Ovary (tissue), 7 donors: ENCODE measurements at regions not wholly inside any gene's neighbourhood (a gene's known extent, or its start where the extent isn't known, plus 50 kb on each side); places are given as distances from the start of the nearest gene placed in this dataset.

Experiments
- DNase-seq, 5 donors: peaks; one replicate each; pipeline ENCODE4 v3.0.0-alpha.2; 2019 to 2020
- H3K27ac ChIP-seq, 2 donors: fragments of 200-600 bp; one replicate each; pipeline versions ENCODE4 v1.5.1 to v1.8.0; 2019 to 2022
- H3K27me3 ChIP-seq: fragments of 200-600 bp; one replicate; pipeline ENCODE4 v1.8.0; 2022
- H3K36me3 ChIP-seq: fragments of 200-600 bp; sonication (generic); one replicate; pipeline ENCODE4 v1.5.1; 2019
- H3K4me1 ChIP-seq: one replicate; pipeline ENCODE4 v1.8.1; 2013; ENCODE audit warnings: mild to moderate bottlenecking, moderate library complexity; ENCODE audit not compliant: insufficient read depth
- H3K4me3 ChIP-seq: fragments of 200-600 bp; sonication (generic); one replicate; pipeline ENCODE4 v1.5.1; 2017
- H3K9me3 ChIP-seq, 2 donors: fragments of 200-600 bp in 1 of 2; sonication (generic) in 1 of 2; one replicate each; pipeline versions ENCODE4 v1.5.1 to v1.8.1; 2013 to 2019; ENCODE audit warnings: mild to moderate bottlenecking in 1 of 2, moderate library complexity in 1 of 2
- EP300 ChIP-seq: sonication (generic); formaldehyde crosslinking; IDR thresholded peaks from one replicate; pipeline ENCODE4 v1.6.1; 2017; ENCODE audit warnings: antibody characterized with exemption
- POLR2A ChIP-seq: fragments of 450-650 bp; IDR thresholded peaks from one replicate; pipeline ENCODE4 v1.6.1; 2017; ENCODE audit warnings: antibody characterized with exemption, mild to moderate bottlenecking, moderate library complexity
- WGBS, 3 donors: extraction: QIAGEN DNeasy Blood & Tissue Kit in 1 of 3; methylation state at CpG; one replicate each; pipeline versions ENCODE4 v1.1.5 to v1.1.7; 2013 to 2017; 5-methylcytosine and 5-hydroxymethylcytosine counted together
- intact Hi-C, 4 donors: fragments of 100-400 bp; cut with DNase I; formaldehyde crosslinking; loops; one replicate each; pipeline versions ENCODE4 v1.11.0 to v1.15.1; 2022 to 2023
- TF ChIP-seq, protein P1 (sequence below), 3 donors: fragments of 450-650 bp in 2 of 3; fragments of 200-600 bp in 1 of 3; IDR thresholded peaks; one replicate each; pipeline versions ENCODE4 v1.5.1 to v1.8.0; 2016 to 2022; ENCODE audit warnings: antibody characterized with exemption in 3 of 3, mild to moderate bottlenecking in 1 of 3
- donor health status: DM: no; HTN: no; CAD: no; lungs with moderate emphysema.
- donor health status: DM: no; HTN: no; CAD: no.
- donor health status: Bipolar disorder and iron deficiency.
- donor health status: DM: no; HTN: no; CAD: no.
- donor health status: DM: yes; HTN: yes; CAD: no.

DNA sequence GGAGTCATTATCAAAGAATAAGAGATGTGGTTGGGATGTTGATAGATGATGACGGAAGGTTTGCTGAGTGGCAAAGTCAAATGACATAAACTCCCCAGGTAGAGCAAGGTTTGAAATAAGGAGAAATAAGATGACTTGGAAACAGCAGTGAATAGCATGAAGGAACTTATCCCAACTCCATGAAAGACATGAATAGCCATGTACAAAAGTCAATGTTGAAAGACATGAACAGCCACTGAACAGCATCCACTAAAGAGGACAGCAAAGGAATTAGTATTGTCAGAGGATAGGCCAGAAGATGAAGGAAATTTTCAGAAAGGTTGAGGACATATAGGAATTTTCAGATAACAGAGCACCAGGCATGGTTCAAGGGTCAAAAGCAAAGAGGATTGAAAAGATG is 286.0 kb upstream of the FBXL7 start:
- H3K36me3 ChIP-seq = no peaks in the 10 kb centered on the region
- no peaks in the 10 kb centered on the region for H3K9me3 ChIP-seq
- 97 to 100% (median 98%) methylated on average over 1 of the region's 1 CpG for WGBS, 3 donors
- DNase-seq = no peak
- intact Hi-C loops = no loop called here
- H3K27ac ChIP-seq = no peak overlapping the region
- no peak overlapping the region for H3K4me3 ChIP-seq
- no peaks in the 10 kb centered on the region for H3K27me3 ChIP-seq
- TF ChIP-seq EP300 (no peak), POLR2A (no peak)
- TF ChIP-seq, protein P1, sequence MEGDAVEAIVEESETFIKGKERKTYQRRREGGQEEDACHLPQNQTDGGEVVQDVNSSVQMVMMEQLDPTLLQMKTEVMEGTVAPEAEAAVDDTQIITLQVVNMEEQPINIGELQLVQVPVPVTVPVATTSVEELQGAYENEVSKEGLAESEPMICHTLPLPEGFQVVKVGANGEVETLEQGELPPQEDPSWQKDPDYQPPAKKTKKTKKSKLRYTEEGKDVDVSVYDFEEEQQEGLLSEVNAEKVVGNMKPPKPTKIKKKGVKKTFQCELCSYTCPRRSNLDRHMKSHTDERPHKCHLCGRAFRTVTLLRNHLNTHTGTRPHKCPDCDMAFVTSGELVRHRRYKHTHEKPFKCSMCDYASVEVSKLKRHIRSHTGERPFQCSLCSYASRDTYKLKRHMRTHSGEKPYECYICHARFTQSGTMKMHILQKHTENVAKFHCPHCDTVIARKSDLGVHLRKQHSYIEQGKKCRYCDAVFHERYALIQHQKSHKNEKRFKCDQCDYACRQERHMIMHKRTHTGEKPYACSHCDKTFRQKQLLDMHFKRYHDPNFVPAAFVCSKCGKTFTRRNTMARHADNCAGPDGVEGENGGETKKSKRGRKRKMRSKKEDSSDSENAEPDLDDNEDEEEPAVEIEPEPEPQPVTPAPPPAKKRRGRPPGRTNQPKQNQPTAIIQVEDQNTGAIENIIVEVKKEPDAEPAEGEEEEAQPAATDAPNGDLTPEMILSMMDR (IDR thresholded peaks at IDR 0.05) = no peak
- H3K4me1 ChIP-seq = no peaks in the 10 kb centered on the region

DNA sequence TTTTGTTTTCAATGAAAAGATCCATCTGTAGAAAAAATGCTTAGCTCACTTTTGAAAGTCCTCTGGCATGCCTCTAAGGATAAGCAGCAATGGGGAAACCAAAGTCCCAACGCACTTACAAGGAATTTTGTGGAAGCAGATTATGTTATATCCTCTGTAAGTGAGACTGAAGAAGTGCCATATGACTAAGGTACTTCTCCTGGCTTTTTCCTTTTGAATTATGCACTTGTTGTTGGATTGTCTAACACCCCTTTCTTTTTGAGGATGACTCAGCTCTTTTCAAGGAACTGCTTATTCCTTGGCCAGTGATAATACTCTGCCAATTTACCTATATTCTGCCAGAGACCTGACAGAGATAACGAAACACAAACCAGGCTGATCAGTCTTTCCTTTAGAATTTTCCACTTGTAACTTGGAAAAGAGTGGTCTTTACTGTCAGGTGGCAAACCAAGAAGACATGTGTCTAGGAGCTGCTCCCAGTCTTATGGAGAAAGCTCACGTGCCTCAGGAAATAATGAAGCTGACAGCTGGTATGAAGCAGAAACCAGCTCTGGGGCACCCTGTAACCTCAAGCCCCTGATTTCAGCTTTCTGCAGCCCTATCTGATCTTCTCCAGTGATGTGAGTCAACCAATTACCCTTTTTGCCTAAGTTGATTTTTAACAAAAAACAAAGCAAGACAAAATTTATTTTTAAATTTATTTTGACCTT is 290.8 kb upstream of the FBXL7 start:
- TF ChIP-seq POLR2A (no peak), EP300 (no peak)
- TF ChIP-seq, protein P1 (IDR thresholded peaks at IDR 0.05) = no peak
- no peaks in the 10 kb centered on the region for H3K36me3 ChIP-seq
- no peaks in the 10 kb centered on the region for H3K9me3 ChIP-seq
- H3K27me3 ChIP-seq = no peaks in the 10 kb centered on the region
- WGBS, 3 donors = 50 to 60% (median 53%) methylated on average over 3 of the region's 3 CpGs
- no peaks in the 10 kb centered on the region for H3K4me1 ChIP-seq
- no peak overlapping the region for H3K4me3 ChIP-seq
- no peak overlapping the region for H3K27ac ChIP-seq
- DNase-seq = no peak
- intact Hi-C loops = no loop called here

DNA sequence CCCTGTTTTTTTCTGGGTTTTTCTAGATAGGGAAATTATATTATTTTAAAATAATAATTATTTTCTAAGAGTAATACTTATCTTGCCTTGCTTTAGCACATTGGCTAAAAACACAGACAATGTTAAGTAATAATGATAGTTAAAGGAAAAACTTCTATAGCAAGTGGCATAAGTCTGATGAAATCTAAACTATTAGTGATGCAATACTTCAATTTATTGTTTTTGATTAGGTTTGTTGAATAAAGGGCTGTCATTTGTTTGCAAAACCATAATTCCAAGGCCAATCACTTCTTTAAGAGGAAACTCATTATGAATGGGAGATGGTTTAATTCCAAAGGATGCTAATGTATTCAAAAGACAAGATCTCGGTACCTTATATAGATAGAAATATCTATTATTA is 293.8 kb upstream of the FBXL7 start:
- Histone ChIP-seq H3K27me3 (no peaks in the 10 kb centered on the region), H3K27ac (no peak overlapping the region), H3K36me3 (no peaks in the 10 kb centered on the region), H3K4me3 (no peak overlapping the region), H3K9me3 (no peaks in the 10 kb centered on the region), H3K4me1 (no peaks in the 10 kb centered on the region)
- TF ChIP-seq POLR2A (no peak), EP300 (no peak)
- TF ChIP-seq, protein P1 (IDR thresholded peaks at IDR 0.05) = no peak
- intact Hi-C loops = no loop called here
- DNase-seq = no peak
- 97 to 100% (median 98%) methylated on average over 1 of the region's 1 CpG for whole genome bisulfite sequencing, 3 donors

DNA sequence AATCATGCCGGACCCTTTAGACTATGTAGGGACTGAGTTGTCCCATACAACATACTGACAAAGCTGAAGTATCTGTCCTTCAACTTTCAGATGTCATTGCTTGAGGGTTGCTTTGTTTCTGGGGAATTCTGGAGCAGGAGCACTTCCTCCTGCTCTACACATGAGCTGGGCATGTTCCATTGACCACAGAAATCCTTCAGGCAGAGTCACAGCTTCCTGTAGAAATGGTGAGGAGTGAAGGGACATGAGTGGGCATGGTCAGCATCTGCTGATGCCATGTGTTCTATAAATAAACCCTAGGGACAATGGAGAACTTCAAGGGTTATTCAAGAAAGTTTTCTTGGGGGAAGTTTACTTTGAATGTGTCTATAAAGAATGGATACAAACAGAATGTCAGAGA is 296.6 kb upstream of the FBXL7 start:
- no peak overlapping the region for H3K27ac ChIP-seq
- H3K9me3 ChIP-seq = no peaks in the 10 kb centered on the region
- no peaks in the 10 kb centered on the region for H3K4me1 ChIP-seq
- intact Hi-C loops = no loop called here
- no peaks in the 10 kb centered on the region for H3K36me3 ChIP-seq
- no peak for TF ChIP-seq EP300
- TF ChIP-seq POLR2A = no peak
- TF ChIP-seq, protein P1 (IDR thresholded peaks at IDR 0.05) = no peak
- no peak overlapping the region for H3K4me3 ChIP-seq
- no peaks in the 10 kb centered on the region for H3K27me3 ChIP-seq
- no peak for DNase-seq
- WGBS, 3 donors = 70 to 78% (median 75%) methylated on average over 1 of the region's 1 CpG
